Posterior cingulate gyrus (tissue), 11 donors: ENCODE measurements at regions not wholly inside any gene's neighbourhood (a gene's known extent, or its start where the extent isn't known, plus 50 kb on each side); places are given as distances from the start of the nearest gene placed in this dataset.
A peak's percentile ranks its signal among the peaks of the same experiment; 100 is the strongest.

Experiments
- DNase-seq, 10 donors: peaks; one replicate each; pipeline versions ENCODE4 v3.0.0 to v3.0.0-alpha.2; 2020 to 2021; ENCODE audit warnings: mixed read lengths in 3 of 10
- intact Hi-C: fragments of 100-400 bp; cut with DNase I; formaldehyde crosslinking; loops from one replicate; pipeline ENCODE4 v1.15.1; 2023

DNA sequence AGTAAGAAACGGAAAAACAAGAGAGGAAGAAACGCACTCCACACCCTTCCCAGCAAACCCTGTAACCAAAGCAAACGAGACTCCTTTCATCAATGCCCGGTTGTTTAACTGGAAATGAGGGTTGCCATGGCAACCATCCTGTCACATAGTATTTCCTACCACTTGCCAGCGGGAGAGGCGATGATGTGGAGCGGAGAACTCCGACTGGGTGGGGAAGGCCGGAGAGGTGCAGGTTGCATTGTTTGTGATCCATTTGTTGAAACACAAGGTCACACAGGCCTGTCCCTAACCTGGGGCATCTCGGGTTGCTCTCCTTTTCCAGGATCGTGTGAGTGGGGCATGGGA is 609.9 kb downstream of the BUD13 start:
- peak in 1 of 10 donors; percentile 20 for DNase-seq

DNA sequence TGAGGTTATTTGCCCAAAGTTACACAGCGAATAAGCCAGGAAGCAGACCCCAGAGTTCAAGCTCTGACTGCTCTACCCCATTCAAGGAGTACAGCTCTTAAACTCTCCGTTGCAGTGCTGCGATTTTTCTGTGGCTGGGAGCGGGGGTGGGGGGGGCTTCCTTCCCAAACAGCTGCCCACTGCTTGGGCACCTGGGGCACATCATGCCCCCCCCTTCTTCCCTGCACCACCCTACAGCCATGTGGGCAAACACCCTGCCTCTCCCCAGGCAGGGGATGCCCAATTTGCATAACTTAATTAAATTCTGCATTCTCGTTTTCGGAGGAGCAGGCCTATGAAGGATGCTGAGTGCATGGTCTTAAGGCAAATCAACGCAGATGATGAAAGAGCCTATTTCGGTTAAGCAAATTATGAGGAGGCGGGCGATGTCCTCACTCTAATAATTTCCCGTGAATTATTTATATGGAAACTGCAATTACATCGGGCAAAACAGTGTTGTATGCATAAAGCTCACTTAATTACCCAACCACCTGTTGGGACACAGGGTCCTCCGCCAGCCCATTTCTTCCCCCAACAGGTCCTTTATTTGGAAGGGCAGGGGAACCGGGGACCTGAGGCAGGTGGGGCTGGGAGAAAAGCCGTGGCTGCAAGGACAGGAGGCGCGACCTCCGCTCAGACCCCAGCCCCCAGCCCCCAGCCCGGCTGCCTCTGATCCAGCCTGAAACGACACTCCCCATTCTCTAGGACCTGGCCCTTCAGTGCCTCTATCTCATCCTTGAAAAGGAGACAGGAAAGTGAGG is 610.5 kb downstream of the BUD13 start:
- DNase-seq: no peak
- intact Hi-C loops: no loop called here

More for the DNA sequence above, 609.9 kb downstream of the BUD13 start:
- intact Hi-C loops: no loop called here

DNA sequence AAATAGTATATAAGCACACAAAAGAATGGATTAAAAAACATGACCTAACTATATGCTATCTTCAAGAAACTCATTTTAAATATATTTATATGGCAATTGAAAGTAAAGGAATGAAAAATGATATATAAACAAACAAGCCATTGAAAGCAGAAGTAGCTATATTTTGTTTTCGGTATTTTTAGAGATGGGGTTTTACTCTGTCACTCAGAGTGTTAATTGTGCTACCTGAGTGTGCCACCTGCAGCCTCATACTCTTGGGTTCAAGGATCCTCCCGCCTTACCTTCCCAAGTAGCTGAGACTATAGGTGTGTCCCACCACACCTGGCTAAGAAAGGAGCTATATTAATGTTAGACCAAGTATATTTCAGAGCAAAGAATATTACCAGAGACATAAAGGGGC is 624.1 kb downstream of the BUD13 start:
- intact Hi-C loops: no loop called here
- no peak for DNase-seq

DNA sequence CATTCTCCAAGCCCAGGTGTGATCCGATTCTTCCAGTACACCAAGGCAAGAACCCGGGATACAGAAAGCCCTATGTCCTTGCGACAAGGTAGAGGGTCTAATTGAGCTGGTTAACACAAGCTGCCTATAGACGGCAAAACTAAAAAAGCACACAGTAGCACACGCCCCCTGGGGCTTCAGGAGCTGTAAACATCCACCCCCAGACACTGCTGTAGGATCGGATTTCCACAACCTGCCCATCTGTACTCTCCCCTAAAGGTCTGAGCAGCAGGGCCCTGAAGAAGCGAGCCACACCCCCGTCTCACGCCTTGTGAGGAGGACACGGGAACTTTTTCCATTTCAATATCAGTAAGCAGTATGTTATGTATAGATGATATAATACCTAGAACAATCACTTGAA is 624.7 kb downstream of the BUD13 start:
- no peak for DNase-seq
- intact Hi-C loops: no loop called here

DNA sequence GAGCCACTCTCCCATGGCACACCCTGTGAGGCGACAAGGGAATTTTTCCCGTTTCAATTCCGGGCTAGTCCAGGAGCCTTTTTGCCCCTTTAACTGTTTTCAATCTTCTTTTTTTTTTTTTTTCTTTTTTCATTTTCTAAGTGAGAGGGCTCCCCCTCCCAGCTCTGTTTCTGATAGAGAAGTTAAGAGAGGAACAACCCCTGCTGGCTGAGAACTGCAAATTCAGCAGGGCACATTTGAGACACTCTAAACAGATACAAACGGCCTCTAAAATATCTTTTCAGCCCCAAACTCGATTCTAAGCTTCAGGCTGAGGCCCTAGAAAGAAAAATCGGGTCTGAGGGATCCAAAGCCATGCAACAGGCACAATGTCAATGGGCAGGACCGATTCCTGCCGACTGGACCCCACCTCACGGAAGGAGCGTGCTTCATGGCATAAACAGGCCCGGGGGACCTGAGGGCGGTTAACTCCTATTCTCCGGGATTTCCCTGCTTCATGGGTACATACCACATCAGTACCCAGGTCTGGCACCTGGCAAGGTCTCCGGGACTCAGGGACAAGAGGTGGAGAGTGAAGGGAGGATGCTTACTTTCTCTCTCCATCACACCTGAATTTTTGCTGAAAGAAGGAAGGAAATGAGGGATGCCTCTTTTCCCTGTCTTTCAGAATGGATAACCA is 627.5 kb downstream of the BUD13 start:
- intact Hi-C loops: no loop called here
- no peak for DNase-seq

DNA sequence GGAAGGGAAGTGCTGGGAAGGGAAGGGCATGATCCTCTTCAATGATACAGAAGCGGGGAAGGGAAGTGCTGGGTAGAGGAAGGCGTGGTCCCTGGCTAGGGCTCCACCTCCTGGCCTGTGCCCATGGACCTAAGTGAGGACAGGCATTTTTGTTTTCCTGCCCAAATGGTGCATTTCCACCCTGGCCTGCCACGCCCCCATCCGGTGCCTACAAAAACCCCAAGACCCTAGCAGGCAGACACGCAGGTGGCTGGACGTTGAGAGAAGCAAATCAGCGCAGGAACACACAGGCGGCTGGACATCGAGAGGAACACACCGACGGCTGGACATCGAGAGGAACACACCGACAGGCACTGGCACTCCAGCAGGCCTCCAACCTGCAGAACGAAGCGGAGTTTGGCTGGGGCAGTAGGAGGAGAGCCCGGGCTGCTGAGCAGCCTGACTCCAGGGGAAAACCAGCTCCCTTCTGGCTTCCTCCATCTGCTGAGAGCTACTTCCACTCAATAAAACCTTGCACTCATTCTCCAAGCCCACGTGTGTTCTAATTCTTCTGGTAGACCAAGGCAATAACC is 628.3 kb downstream of the BUD13 start:
- DNase-seq: no peak

DNA sequence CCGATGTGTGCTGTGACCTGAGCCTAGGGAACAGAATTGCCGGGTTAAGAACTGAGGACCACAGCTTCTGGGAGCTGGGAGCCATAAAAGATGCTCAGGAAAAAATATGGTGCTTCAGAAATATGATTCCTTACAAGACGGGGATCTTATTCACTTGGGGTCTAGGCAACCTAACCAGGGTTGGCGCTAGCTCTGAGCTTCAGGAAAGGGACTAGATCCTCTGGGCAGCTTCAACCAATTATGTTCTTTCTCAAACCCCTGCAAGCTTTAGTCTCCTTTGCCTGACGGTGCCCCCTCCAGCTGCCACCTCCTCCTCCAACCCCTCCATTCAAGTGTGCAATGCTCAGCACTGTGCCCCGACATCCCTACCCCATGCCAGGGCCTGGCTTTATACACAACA is 634.1 kb upstream of the CADM1 start:
- intact Hi-C loops: no loop called here
- no peak for DNase-seq

More for the DNA sequence above, 628.3 kb downstream of the BUD13 start:
- intact Hi-C loops: no loop called here

DNA sequence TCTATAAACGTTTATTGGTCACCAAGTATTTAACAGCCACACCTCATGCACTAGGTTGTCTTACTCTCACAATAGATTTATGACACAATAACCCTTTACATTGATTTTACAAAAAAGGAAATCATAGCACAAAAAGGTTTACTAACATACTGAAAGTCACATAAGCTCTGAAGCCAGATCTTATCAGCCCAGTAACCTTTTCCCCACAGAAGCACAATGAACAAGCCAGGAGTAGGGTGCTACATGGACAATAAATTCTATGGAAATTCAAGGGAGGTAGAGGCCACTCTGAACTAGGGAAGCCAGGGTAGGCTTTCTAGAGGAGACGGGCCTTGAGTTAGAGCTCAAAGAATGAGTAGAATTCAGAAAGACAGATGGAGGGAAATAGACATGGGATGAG is 633.5 kb upstream of the CADM1 start:
- intact Hi-C loops: no loop called here
- DNase-seq: no peak

DNA sequence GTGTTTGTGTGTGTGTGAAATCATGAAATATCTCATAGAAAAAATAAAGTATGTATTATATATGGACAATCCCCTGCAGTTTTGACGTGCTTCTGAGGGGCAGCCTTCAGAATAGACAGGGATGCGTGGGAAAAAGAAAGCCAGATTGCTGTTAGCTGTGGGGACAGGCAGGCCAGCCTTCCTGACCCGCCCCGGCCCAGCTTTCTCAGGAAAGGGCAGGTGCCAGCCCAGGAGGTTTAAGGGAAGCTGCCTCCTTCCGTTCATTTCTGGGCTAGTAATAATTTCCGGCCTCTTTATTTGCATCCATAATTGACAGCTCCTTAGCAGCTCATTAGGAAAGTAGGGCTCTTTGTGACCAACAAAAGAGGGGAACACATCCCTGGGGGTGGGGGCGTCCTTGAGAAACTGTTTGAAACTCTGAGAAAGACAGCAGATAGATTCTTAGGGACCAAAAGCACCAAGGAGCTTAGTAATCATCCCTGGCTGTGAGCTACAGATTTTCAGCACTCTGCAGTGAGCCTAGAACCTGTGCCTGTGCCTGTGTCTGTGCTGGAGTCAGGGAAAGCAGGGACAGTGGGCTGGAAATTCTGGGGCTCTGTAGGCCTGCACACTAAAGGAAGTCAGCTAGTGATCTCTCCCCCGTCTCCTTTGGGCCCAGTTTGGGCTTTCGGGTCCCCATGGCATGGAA is 632.9 kb upstream of the CADM1 start:
- intact Hi-C loops: no loop called here
- DNase-seq: no peak

DNA sequence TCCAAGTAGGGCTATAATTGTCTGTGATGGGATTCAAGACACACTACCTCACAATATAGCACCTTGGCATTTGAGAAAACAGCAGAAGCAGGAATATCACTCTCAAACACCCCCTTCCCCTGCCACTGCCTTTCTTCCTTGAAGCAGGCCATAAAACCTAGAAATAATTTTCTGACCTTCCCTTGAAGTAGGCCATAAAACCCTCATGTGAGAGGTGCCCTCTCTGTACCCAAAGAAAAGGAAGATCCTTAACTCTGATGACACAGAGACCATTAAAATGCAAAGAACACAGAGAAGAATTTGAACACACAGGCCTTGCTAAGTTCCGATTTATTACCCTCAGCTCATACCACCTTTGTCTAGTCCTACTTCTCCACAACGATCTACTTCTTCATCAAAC is 631.7 kb upstream of the CADM1 start:
- intact Hi-C loops: no loop called here
- no peak for DNase-seq

DNA sequence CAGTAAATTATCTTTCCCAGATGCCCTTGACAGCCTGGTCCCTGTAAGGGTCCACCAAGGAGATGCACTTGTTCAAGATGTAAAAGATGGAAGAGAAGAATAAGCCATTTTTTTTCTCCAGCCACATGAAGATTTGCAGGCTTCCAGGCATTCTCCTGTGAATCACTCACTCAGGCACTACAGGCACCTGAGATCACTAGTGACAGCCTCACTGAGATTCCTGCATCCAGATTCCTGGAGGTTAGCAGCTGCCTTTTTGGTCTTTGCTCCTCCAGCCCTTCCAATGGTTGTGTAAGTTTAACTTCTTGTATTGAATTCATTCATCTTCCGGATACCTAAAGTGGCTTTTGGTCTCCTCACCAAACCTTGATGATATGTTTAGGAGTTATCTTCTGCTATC is 630.2 kb upstream of the CADM1 start:
- intact Hi-C loops: no loop called here
- DNase-seq: no peak

DNA sequence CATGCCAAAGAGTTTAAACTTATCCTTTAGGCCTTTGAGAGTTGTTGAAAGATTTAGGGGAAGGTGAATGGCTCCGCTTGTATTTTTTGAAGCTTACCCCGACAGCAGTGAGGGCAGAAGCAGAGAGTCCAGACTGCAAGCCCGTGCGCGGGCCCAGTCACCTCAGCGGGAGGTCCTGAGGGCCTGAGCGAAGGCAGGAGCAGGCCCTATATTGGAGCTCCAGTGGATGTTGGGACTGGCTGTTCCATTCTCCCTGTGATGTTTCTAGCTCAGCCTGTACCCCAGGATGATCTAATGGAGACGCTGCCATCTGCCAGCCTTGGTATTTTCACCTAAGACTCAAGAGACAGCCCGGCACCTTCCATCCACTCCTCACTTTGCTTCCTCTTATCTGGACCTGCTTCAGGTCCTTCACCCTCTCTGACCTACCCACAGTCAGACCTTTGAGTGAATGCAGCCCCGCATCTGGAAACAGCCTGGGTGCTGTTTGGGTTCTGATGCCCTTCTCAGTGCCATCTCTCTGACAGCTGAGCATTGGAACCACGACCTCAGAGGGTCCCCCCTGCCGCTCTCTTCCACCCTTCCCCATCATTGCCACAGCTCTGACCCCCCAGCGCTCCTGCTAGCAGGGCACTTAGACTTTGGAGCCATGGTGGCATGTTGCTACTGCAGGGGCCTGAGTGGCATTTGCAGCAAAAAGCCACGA is 628.2 kb upstream of the CADM1 start:
- peak in 2 of 10 donors; percentile 43 to 82 for DNase-seq
- intact Hi-C loops: no loop called here

DNA sequence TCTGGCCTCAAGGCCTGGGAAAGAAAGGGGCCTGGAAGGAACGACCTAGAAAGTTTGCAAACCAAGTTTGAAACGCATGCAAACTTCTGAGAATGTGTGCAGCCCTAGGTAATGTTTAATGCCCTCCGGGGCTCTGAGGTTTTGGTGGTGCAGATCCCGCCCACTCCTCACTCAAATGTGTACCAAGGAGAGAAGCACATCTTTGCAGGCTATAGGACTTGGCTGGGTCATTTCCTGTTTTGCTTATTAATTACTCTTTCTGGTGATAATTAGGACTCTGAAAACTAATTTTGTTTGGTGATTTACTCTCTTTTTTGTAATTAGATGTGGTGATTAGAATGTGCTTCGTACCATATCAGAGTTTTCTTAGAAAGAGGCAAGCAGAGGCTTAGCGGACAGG is 625.9 kb upstream of the CADM1 start:
- DNase-seq: no peak
- intact Hi-C loops: no loop called here

DNA sequence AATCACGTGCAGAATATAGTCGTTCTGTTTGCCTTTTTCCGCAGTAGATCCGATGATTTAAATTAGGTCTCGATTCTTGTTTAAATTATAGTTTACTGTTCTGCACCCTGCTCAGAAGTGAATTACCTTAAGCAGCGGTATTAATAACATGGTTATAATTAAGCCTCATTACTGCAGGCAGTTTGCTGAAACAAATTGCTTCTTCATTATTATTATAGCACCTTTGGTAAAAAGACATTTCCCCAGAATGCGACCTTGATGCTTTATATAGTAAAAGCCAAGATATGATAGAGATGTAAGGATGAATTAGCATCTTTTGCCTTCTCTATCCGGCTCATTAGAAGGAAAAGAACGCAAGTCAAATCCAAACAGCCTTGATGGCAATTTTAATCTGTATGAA is 625.2 kb upstream of the CADM1 start:
- intact Hi-C loops: no loop called here
- DNase-seq: no peak

DNA sequence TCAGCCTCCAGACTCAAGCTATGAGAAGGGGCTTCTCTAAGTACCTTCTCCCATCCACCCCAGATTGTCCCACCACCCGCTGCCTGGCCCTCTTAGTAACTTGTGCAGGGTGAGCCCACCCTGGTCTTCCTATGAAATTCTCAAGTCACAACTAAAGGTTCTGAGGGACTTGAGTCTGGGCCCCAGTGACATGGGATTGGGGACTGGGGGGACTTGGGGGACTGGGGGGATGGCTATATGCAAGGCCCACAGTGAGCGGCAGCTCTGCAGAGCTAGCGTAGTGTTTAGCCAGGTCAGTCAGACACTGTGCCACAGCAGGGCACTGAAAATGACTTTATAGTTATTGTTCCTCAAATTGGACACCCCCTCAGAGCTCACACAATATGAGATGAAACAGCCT is 622.3 kb upstream of the CADM1 start:
- no peak for DNase-seq
- intact Hi-C loops: no loop called here

DNA sequence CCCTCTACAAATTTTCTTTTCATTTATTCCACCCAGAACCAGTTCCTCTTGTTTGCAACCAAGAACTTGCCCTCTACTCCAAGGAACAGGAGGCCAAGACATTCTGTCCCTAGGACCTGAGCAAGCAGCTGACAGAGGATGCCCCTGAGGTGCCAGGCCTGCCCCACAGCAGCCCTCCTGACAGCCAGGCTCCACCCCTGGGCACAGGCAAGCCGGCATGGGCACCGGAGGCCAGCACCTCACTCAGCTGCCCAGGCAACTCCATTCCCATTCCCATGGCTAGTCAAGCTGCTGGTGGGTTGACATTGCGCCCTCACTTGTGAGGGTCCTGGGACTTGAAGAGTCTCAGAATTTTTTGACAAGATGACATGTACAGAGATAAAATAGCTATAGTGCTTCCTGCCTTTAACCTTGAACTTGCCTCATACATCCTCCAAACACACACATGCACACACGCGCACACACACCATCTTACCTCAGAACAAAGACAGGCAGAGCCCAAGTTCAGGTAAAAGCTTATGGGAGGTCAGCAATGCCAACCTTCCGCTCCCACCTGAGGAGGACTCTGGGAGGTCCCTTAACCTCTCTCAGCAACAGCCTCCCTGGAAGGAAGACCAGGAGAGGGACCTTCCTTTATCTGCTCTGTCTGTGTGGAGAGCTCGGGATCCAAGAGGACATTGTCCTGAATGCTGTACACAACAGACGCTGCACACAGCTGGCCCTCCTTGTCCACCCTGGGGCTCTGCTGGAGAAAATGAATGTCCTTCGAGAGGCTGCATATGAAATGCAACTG is 620.9 kb upstream of the CADM1 start:
- intact Hi-C loops: no loop called here

DNA sequence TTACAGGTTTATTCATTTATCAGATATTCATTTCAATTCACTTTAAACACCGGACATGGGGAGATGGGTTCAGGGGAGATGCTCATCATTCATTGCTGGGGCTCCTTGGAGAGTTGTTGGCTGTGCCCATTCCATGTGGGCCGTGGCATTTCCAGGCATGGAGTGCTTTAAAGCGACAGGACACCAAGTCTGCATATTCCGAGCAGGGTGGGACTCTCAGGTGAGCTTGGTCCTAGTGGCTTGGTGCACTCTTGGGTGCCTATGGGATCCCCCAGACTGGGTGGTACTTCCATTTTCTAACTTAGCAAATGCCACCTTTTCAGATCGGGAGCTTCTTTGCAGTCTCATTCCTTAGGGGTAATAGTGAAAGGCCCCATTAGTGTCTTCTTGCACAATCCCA is 619.5 kb upstream of the CADM1 start:
- intact Hi-C loops: no loop called here
- peak in 1 of 10 donors; percentile 38 for DNase-seq

More for the DNA sequence above, 620.9 kb upstream of the CADM1 start:
- DNase-seq: no peak

DNA sequence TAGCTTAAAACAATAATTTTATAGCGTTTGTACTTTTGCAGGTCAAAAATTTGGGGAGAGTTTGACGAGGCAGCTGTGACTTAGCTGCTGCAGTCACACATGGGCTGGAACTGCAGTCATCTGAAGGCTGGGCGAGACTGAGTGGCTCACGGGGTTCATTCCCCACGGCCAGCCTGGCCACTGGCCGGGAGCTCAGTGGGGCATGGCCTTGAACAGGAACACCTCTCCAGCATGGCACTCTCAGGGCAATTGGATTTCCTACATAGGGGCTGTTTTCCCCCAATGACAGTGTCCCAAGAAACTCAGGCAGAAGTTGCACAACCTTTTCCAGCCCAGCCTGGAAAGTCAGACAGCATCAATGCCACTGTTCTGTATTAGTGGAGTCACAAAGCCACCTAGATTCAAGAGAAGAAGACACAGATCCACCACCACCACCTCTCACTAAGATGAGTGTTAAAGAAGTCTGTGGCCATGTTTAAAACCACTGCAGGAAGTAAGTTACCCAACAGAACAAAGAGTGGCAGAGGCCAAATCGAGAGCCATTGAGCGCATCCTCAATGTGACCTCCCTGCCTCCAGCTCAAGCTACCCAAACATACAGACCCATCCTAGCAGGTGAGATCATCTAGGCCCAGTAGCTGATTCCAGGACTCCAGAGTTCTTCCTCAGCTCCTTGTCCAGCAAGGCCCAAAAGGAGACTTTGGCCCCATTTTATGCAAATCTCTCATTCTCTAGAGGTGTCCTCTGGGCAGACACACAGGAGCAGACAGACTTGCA is 618.7 kb upstream of the CADM1 start:
- intact Hi-C loops: no loop called here
- peak in 1 of 10 donors; percentile 54 for DNase-seq

DNA sequence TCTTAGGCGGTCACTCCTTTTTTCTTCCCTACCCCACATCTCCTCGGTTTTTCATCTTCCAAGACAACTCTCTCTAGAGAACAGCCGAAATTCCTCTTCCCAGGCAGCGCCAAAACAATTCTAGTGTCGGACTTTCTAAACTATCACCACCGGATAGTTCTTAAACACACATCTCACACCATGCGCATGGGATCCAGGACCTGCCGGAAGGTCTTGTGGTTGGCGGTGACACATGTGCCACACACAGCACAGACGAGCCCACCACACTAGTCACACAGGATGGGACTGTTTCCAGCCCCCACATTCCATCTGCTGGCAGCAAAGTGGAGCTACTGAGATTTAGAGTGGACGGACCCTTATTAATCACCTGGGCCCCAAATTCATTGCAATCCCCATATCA is 614.9 kb upstream of the CADM1 start:
- DNase-seq: peak in 1 of 10 donors; percentile 36
- intact Hi-C loops: no loop called here
